B cell (primary cell): ENCODE measurements at regions not wholly inside any gene's neighbourhood (a gene's known extent, or its start where the extent isn't known, plus 50 kb on each side); places are given as distances from the start of the nearest gene placed in this dataset.

ENCODE experiments used
- EZH2 ChIP-seq: IDR thresholded peaks from 2 replicates; pipeline ENCODE4 v1.6.1; 2012; ENCODE audit warnings: borderline replicate concordance, low read depth, mild to moderate bottlenecking, moderate library complexity, low read length; ENCODE audit not compliant: insufficient read depth, poor library complexity, severe bottlenecking
- TF ChIP-seq, protein P1 (sequence below): fragments of 200-600 bp; IDR thresholded peaks from one replicate; pipeline ENCODE4 v1.8.0; 2022; ENCODE audit warnings: antibody characterized with exemption, mild to moderate bottlenecking

GRCh38 chr5:33341351-33341750, 99.4 kb upstream of the TARS1 start:
- TF ChIP-seq, protein P1, sequence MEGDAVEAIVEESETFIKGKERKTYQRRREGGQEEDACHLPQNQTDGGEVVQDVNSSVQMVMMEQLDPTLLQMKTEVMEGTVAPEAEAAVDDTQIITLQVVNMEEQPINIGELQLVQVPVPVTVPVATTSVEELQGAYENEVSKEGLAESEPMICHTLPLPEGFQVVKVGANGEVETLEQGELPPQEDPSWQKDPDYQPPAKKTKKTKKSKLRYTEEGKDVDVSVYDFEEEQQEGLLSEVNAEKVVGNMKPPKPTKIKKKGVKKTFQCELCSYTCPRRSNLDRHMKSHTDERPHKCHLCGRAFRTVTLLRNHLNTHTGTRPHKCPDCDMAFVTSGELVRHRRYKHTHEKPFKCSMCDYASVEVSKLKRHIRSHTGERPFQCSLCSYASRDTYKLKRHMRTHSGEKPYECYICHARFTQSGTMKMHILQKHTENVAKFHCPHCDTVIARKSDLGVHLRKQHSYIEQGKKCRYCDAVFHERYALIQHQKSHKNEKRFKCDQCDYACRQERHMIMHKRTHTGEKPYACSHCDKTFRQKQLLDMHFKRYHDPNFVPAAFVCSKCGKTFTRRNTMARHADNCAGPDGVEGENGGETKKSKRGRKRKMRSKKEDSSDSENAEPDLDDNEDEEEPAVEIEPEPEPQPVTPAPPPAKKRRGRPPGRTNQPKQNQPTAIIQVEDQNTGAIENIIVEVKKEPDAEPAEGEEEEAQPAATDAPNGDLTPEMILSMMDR, result no peak
- no peak for TF ChIP-seq EZH2
